ENCODE measurements at regions not wholly inside any gene's neighbourhood (a gene's known extent, or its start where the extent isn't known, plus 50 kb on each side); places are given as distances from the start of the nearest gene placed in this dataset.

GRCh38 chr1:181312946-181313345 lies 170.4 kb upstream of the CACNA1E start:
- no peak for DNase-seq (ENCODE audit: low read depth)
- TF ChIP-seq, protein P1, sequence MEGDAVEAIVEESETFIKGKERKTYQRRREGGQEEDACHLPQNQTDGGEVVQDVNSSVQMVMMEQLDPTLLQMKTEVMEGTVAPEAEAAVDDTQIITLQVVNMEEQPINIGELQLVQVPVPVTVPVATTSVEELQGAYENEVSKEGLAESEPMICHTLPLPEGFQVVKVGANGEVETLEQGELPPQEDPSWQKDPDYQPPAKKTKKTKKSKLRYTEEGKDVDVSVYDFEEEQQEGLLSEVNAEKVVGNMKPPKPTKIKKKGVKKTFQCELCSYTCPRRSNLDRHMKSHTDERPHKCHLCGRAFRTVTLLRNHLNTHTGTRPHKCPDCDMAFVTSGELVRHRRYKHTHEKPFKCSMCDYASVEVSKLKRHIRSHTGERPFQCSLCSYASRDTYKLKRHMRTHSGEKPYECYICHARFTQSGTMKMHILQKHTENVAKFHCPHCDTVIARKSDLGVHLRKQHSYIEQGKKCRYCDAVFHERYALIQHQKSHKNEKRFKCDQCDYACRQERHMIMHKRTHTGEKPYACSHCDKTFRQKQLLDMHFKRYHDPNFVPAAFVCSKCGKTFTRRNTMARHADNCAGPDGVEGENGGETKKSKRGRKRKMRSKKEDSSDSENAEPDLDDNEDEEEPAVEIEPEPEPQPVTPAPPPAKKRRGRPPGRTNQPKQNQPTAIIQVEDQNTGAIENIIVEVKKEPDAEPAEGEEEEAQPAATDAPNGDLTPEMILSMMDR (IDR thresholded peaks at IDR 0.05; ENCODE audit: low read depth, low read length, missing control alignments), result no peak
- in situ Hi-C loops (cut with HindIII; ENCODE audit: low sequenced_read_pairs), result no loop called here
- H3K4me3 ChIP-seq (ENCODE audit: low read depth, low read length), result no peak overlapping the region

GRCh38 chr1:181313466-181313865 lies 169.9 kb upstream of the CACNA1E start:
- no peak overlapping the region for H3K4me3 ChIP-seq (ENCODE audit: low read depth, low read length)

DNA sequence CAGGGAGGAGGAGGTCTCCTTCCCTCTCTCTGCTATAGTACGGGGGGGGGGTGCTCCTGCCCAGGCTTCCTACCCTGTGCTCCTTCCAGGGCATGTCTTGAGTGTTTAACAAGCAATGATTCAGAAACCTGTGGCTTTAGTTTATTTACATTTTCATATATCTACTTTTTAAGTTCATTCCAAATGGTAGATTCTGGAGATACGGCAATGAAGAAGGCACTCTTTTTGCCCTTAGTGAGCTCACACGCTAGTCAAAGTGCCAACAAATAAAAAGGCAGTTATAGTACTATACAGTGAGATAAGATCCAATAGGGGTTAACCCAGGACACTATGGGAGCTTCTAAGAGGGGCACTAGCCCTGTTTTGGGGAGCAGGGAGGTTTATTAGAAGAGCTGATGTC lies 169.3 kb upstream of the CACNA1E start:
- in situ Hi-C loops (cut with HindIII; ENCODE audit: low sequenced_read_pairs), result no loop called here
- TF ChIP-seq, protein P1 (IDR thresholded peaks at IDR 0.05; ENCODE audit: low read depth, low read length, missing control alignments), result no peak
- no peak for DNase-seq (ENCODE audit: low read depth)
- H3K4me3 ChIP-seq (ENCODE audit: low read depth, low read length), result no peak overlapping the region

More at GRCh38 chr1:181313466-181313865, 169.9 kb upstream of the CACNA1E start:
- in situ Hi-C loops (cut with HindIII; ENCODE audit: low sequenced_read_pairs), result no loop called here
- TF ChIP-seq, protein P1 (IDR thresholded peaks at IDR 0.05; ENCODE audit: low read depth, low read length, missing control alignments), result no peak
- no peak for DNase-seq (ENCODE audit: low read depth)

DNA sequence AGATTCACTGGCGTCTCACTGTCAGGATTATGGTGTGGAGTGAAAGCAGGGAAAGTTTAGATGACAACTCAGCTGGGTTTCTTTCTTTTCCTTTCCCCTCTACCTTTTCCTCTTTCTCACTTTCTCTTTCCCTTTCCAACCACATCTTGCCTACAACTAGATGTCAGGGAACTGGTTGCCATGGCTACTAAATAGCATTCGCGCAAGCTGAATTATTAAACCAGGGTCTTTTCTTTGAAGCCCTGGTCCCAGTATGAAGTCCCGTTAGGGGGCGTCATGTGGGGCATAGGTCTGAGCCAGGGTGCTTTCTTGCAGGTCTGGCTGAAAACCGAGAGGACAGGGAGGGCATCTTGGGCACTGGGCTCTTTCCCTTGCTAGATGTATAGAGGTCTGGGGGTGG lies 168.4 kb upstream of the CACNA1E start:
- in situ Hi-C loops (cut with HindIII; ENCODE audit: low sequenced_read_pairs), result no loop called here
- H3K4me3 ChIP-seq (ENCODE audit: low read depth, low read length), result no peak overlapping the region
- no peak for DNase-seq (ENCODE audit: low read depth)
- TF ChIP-seq, protein P1 (IDR thresholded peaks at IDR 0.05; ENCODE audit: low read depth, low read length, missing control alignments), result no peak

GRCh38 chr1:181317261-181317930 lies 165.9 kb upstream of the CACNA1E start:
- no peak overlapping the region for H3K4me3 ChIP-seq (ENCODE audit: low read depth, low read length)
- no peak for DNase-seq (ENCODE audit: low read depth)
- in situ Hi-C loops (cut with HindIII; ENCODE audit: low sequenced_read_pairs), result no loop called here
- TF ChIP-seq, protein P1 (IDR thresholded peaks at IDR 0.05; ENCODE audit: low read depth, low read length, missing control alignments), result no peak

GRCh38 chr1:181318022-181318857 lies 165.1 kb upstream of the CACNA1E start:
- DNase-seq (ENCODE audit: low read depth), result no peak
- H3K4me3 ChIP-seq (ENCODE audit: low read depth, low read length), result no peak overlapping the region
- in situ Hi-C loops (cut with HindIII; ENCODE audit: low sequenced_read_pairs), result no loop called here
- TF ChIP-seq, protein P1 (IDR thresholded peaks at IDR 0.05; ENCODE audit: low read depth, low read length, missing control alignments), result no peak
